ENCODE measurements at regions not wholly inside any gene's neighbourhood (a gene's known extent, or its start where the extent isn't known, plus 50 kb on each side); places are given as distances from the start of the nearest gene placed in this dataset.
"Not testable (repeated sequence)": the region's sequence is repeated elsewhere in the genome, so short reads cannot be mapped to it uniquely, and the experiment has no call there.

- intact Hi-C loops (cut with DNase I), result no loop called here
Measured at GRCh38 chr13:87244256-87244890, 426.8 kb upstream of the SLITRK5 start.

DNA sequence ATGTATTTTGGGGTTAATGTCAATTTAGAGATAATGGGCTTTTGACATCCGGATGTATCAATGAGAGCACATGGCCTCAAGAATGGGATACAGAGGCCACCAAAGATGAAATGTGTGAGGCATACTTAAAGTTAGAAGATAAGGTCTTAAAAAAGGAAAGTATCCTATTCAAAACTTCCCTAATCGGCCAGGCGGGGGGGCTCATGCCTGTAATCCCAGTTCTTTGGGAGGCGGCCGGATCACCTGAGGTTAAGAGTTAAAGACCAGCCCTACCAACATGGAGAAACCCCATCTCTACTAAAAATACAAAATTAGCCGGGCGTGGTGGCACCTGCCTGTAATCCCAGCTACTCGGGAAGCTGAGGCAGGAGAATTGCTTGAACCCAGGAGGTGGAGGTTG is 421.3 kb upstream of the SLITRK5 start:
- H3K4me1 ChIP-seq (ENCODE audit: insufficient read depth); DNase-seq; H3K4me3 ChIP-seq; H3K27me3 ChIP-seq; H3K36me3 ChIP-seq; H3K9me3 ChIP-seq; intact Hi-C loops (cut with DNase I); H3K27ac ChIP-seq: not testable (repeated sequence)
- 85 to 90% (median 86%) methylated on average over 8 of the region's 8 CpGs for WGBS, 3 donors

More at GRCh38 chr13:87244256-87244890, 426.8 kb upstream of the SLITRK5 start:
- no peak overlapping the region for H3K4me3 ChIP-seq
- H3K4me1 ChIP-seq (ENCODE audit: insufficient read depth), result no peaks in the 10 kb centered on the region
- no peak overlapping the region for H3K27ac ChIP-seq
- no peaks in the 10 kb centered on the region for H3K9me3 ChIP-seq
- no peak for DNase-seq
- WGBS, 3 donors, result 77 to 81% (median 77%) methylated on average over 3 of the region's 3 CpGs
- TF ChIP-seq POLR2A (IDR thresholded peaks at IDR 0.05) (no peak), EP300 (IDR thresholded peaks at IDR 0.05) (no peak), CTCF (IDR thresholded peaks at IDR 0.05) (no peak)
- H3K27me3 ChIP-seq, result no peaks in the 10 kb centered on the region
- no peaks in the 10 kb centered on the region for H3K36me3 ChIP-seq

- 86 to 93% (median 91%) methylated on average over 5 of the region's 5 CpGs for WGBS, 3 donors
- Histone ChIP-seq H3K27ac (no peak overlapping the region), H3K4me1 (ENCODE audit: insufficient read depth) (no peaks in the 10 kb centered on the region), H3K36me3 (no peaks in the 10 kb centered on the region), H3K9me3 (no peaks in the 10 kb centered on the region), H3K27me3 (no peaks in the 10 kb centered on the region), H3K4me3 (no peak overlapping the region)
- intact Hi-C loops (cut with DNase I), result no loop called here
- no peak for DNase-seq
- TF ChIP-seq EP300 (IDR thresholded peaks at IDR 0.05) (no peak), POLR2A (IDR thresholded peaks at IDR 0.05) (no peak), CTCF (IDR thresholded peaks at IDR 0.05) (no peak)
Measured at GRCh38 chr13:87255394-87255793, 415.8 kb upstream of the SLITRK5 start.

DNA sequence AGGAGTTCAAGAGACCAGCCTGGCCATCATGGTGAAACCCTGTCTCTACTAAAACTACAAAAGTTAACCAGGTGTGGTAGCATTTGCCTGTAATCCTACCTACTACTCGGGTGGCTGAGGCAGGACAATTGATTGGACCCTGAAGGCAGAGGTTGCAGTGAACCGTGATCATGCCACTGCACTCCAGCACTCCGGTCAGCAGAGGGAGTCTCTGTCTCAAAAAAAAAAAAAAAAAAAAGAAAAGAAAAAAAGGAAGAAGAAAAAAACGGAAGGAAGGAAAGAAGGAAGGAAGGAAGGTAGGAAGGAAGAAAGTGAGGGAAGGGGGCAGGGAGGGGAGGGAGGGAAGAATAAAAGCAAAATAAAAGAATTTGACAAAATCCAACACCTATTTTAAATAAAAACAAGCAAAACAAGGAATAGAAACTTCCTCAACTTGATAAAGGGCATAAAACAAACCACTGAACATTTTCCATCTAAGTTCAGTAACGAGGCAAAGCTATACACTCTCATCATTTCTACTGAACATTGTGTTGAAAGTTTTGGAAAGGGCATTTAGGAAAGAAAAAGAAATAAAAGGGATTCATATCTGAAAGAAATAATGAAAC is 411.6 kb upstream of the SLITRK5 start:
- intact Hi-C loops (cut with DNase I), result no loop called here
- no peak overlapping the region for H3K4me3 ChIP-seq
- no peaks in the 10 kb centered on the region for H3K27me3 ChIP-seq
- no peaks in the 10 kb centered on the region for H3K36me3 ChIP-seq
- no peak overlapping the region for H3K27ac ChIP-seq
- no peak for DNase-seq
- 11 to 35% (median 16%) methylated on average over 5 of the region's 5 CpGs for WGBS, 3 donors
- H3K4me1 ChIP-seq (ENCODE audit: insufficient read depth), result no peaks in the 10 kb centered on the region
- no peaks in the 10 kb centered on the region for H3K9me3 ChIP-seq
- no peak for TF ChIP-seq EP300 (IDR thresholded peaks at IDR 0.05)
- TF ChIP-seq CTCF (IDR thresholded peaks at IDR 0.05), result no peak
- no peak for TF ChIP-seq POLR2A (IDR thresholded peaks at IDR 0.05)

- DNase-seq, result no peak
- TF ChIP-seq CTCF (IDR thresholded peaks at IDR 0.05) (no peak), EP300 (IDR thresholded peaks at IDR 0.05) (no peak), POLR2A (IDR thresholded peaks at IDR 0.05) (no peak)
- H3K27ac ChIP-seq, result no peak overlapping the region
- 0 to 4% (median 2%) methylated on average over 1 of the region's 1 CpG for WGBS, 3 donors
- intact Hi-C loops (cut with DNase I), result no loop called here
- no peaks in the 10 kb centered on the region for H3K27me3 ChIP-seq
- no peak overlapping the region for H3K4me3 ChIP-seq
- H3K4me1 ChIP-seq (ENCODE audit: insufficient read depth), result no peaks in the 10 kb centered on the region
- H3K9me3 ChIP-seq, result no peaks in the 10 kb centered on the region
- H3K36me3 ChIP-seq, result no peaks in the 10 kb centered on the region
Measured at GRCh38 chr13:87274209-87274819, 396.9 kb upstream of the SLITRK5 start.

Measured in ovary (tissue), 7 donors.